Endothelial cell of umbilical vein (primary cell): ENCODE measurements at regions not wholly inside any gene's neighbourhood (a gene's known extent, or its start where the extent isn't known, plus 50 kb on each side); places are given as distances from the start of the nearest gene placed in this dataset.

Experiments used
- BruUV-seq: library from RNA; stranded (reverse); fragments of 400-500 nt; replicated peaks from 2 replicates; lab custom pipeline; 2021; lab: Mats Ljungman, UMichigan
- CTCF ChIA-PET: fragments of 300-600, 350-600 bp; sonication (Branson Sonifier 250); formaldehyde crosslinking; loops from one replicate; lab custom pipeline; 2021; ENCODE audit warnings: antibody characterized with exemption, inconsistent platforms; lab: Charles Lee
- POLR2A ChIA-PET: fragments of 300-600, 350-600 bp; sonication (Branson Sonifier 250); formaldehyde crosslinking; loops from one replicate; lab custom pipeline; 2021; ENCODE audit warnings: antibody characterized with exemption, inconsistent platforms; lab: Charles Lee
- DNase-seq: peaks from one replicate; pipeline ENCODE4 v3.0.0-alpha.2; 2011; ENCODE audit warnings: low read depth, low spot score
- FAIRE-seq: peaks from 2 replicates; lab custom pipeline; 2011; peaks lifted over from hg19 to GRCh38; lab: Jason Lieb, UNC
- H2AFZ ChIP-seq: 2 replicates; pipeline ENCODE4 v1.6.0; 2012; ENCODE audit warnings: low read depth, low read length, control low read depth, inconsistent platforms
- H3K27ac ChIP-seq: 2 replicates; pipeline ENCODE4 v1.5.1; 2011; ENCODE audit warnings: low read depth, mild to moderate bottlenecking, control low read depth, low read length, moderate library complexity; ENCODE audit not compliant: insufficient read depth
- H3K27me3 ChIP-seq, 2 experiments: 2 replicates each; pipeline versions ENCODE4 v1.6.0 to v1.6.1; 2011; ENCODE audit warnings: low read length in 2 of 2, mixed read lengths in 1 of 2; ENCODE audit not compliant: control insufficient read depth in 2 of 2, insufficient read depth in 2 of 2
- H3K36me3 ChIP-seq, 2 experiments: 2 replicates in 1 of 2; 3 replicates in 1 of 2; pipeline ENCODE4 v1.5.1; 2011; ENCODE audit warnings: low read length in 2 of 2, mild to moderate bottlenecking in 1 of 2, moderate library complexity in 1 of 2; ENCODE audit not compliant: control insufficient read depth in 2 of 2, insufficient read depth in 2 of 2; ENCODE audit errors: extremely low read depth in 1 of 2
- H3K4me1 ChIP-seq: 3 replicates; pipeline ENCODE4 v1.5.1; 2011; ENCODE audit warnings: mild to moderate bottlenecking, low read length; ENCODE audit not compliant: control insufficient read depth, insufficient read depth; ENCODE audit errors: extremely low read depth
- H3K4me2 ChIP-seq: 2 replicates; pipeline ENCODE4 v1.6.1; 2011; ENCODE audit warnings: low read length, control low read depth, mixed read lengths; ENCODE audit not compliant: insufficient read depth
- H3K4me3 ChIP-seq, 3 experiments: fragments of 200-600 bp in 1 of 3; sonication (generic), shearing (Covaris generic) in 1 of 3; replicated peaks in 1 of 3; 2 replicates each; pipeline ENCODE4 v1.5.1; 2011 to 2016; ENCODE audit warnings: control low read depth in 3 of 3, low read length in 3 of 3, mild to moderate bottlenecking in 2 of 3, inconsistent platforms in 1 of 3, low read depth in 1 of 3, moderate library complexity in 1 of 3; ENCODE audit not compliant: insufficient read depth in 1 of 3
- H3K79me2 ChIP-seq: 2 replicates; pipeline ENCODE4 v1.6.0; 2012; ENCODE audit warnings: low read length, inconsistent platforms; ENCODE audit not compliant: control insufficient read depth, insufficient read depth
- H3K9ac ChIP-seq: replicated peaks from 2 replicates; pipeline ENCODE3; 2011; ENCODE audit warnings: low read length, control low read depth; ENCODE audit not compliant: insufficient read depth; ENCODE audit errors: extremely low read depth
- H3K9me1 ChIP-seq: replicated peaks from 3 replicates; pipeline ENCODE4 v1.6.0; 2011; ENCODE audit warnings: mild to moderate bottlenecking, low read length; ENCODE audit not compliant: control insufficient read depth, insufficient read depth; ENCODE audit errors: extremely low read depth
- H3K9me3 ChIP-seq: replicated peaks from 2 replicates; pipeline ENCODE4 v1.5.1; 2012; ENCODE audit warnings: low read length, inconsistent platforms; ENCODE audit not compliant: control insufficient read depth, insufficient read depth
- H4K20me1 ChIP-seq: replicated peaks from 2 replicates; pipeline ENCODE3; 2011; ENCODE audit warnings: mild to moderate bottlenecking, low read length; ENCODE audit not compliant: control insufficient read depth, insufficient read depth; ENCODE audit errors: extremely low read depth
- CTCF ChIP-seq, 2 donors: IDR thresholded peaks; 1 replicate in 1 of 2; 2 replicates in 1 of 2; pipeline ENCODE4 v1.5.1; 2011; ENCODE audit warnings: low read length in 2 of 2, mild to moderate bottlenecking in 2 of 2, moderate library complexity in 2 of 2, control low read depth in 1 of 2, inconsistent platforms in 1 of 2, low read depth in 1 of 2; ENCODE audit not compliant: insufficient read depth in 1 of 2; ENCODE audit errors: extremely low read depth in 1 of 2
- EZH2 ChIP-seq: IDR thresholded peaks from 2 replicates; pipeline ENCODE4 v1.6.1; 2012; ENCODE audit warnings: borderline replicate concordance, low read depth, mild to moderate bottlenecking, moderate library complexity, low read length, inconsistent platforms; ENCODE audit not compliant: severe bottlenecking
- FOS ChIP-seq: IDR thresholded peaks from 2 replicates; pipeline ENCODE4 v1.6.1; 2011; ENCODE audit warnings: mild to moderate bottlenecking, low read length, moderate library complexity, borderline replicate concordance; ENCODE audit not compliant: insufficient read depth
- GATA2 ChIP-seq: IDR thresholded peaks from 2 replicates; pipeline ENCODE4 v1.7.0; 2011; ENCODE audit warnings: low read depth, mild to moderate bottlenecking, moderate library complexity, mixed read lengths, low read length; ENCODE audit not compliant: insufficient read length, insufficient read depth
- JUN ChIP-seq: IDR thresholded peaks from 2 replicates; pipeline ENCODE4 v1.6.1; 2011; ENCODE audit warnings: borderline replicate concordance, low read depth; ENCODE audit not compliant: insufficient read length, insufficient read depth
- MYC ChIP-seq: IDR thresholded peaks from one replicate; pipeline ENCODE4 v1.6.1; 2011; ENCODE audit warnings: mild to moderate bottlenecking, low read depth, low read length
- POLR2A ChIP-seq: IDR thresholded peaks from 2 replicates; pipeline ENCODE4 v1.6.1; 2012; ENCODE audit warnings: low read depth, mild to moderate bottlenecking, control low read depth, low read length
- POLR2AphosphoS5 ChIP-seq: IDR thresholded peaks from 2 replicates; pipeline ENCODE4 v1.6.1; 2012; ENCODE audit warnings: low read depth, mild to moderate bottlenecking, control low read depth, low read length, moderate library complexity; ENCODE audit not compliant: insufficient read depth
- dilution Hi-C: fragments of 300-500 bp; cut with MboI; formaldehyde crosslinking; loops from one replicate; pipeline ENCODE4 v1.15.0; 2019; ENCODE audit warnings: low sequenced_read_pairs; ENCODE audit not compliant: extremely low pct_ligation_motif_present
- intact Hi-C: fragments of 100-400 bp; cut with micrococcal nuclease; formaldehyde crosslinking; loops from one replicate; pipeline ENCODE4 v1.10.0; 2022
- TF ChIP-seq, protein P1 (sequence below): IDR thresholded peaks from 2 replicates; pipeline ENCODE4 v1.6.1; 2011; ENCODE audit not compliant: insufficient read depth, insufficient read length

- Histone ChIP-seq H3K4me2 (no peak overlapping the region), H3K4me3 (no peak overlapping the region), H3K9me1 (no peaks in the 10 kb centered on the region), H3K36me3 (no peaks in the 10 kb centered on the region), H3K9me3 (no peaks in the 10 kb centered on the region), H3K9ac (no peak overlapping the region), H3K79me2 (no peaks in the 10 kb centered on the region), H2AFZ (no peak overlapping the region), H3K27me3 (no peaks in the 10 kb centered on the region), H3K27ac (no peak overlapping the region), H3K4me1 (no peaks in the 10 kb centered on the region), H4K20me1 (no peaks in the 10 kb centered on the region)
- FAIRE-seq (no peak), DNase-seq (no peak)
- ChIA-PET POLR2A (no interaction called here), CTCF (no interaction called here)
- no TSS peak for BruUV-seq
- TF ChIP-seq POLR2AphosphoS5 (no peak), MYC (no peak), EZH2 (no peak), POLR2A (no peak), CTCF (IDR thresholded peaks at IDR 0.05; ENCODE audit: extremely low read depth in 1 of 2, insufficient read depth in 1 of 2, low read depth in 1 of 2, low read length in 2 of 2) (no peak), FOS (no peak), GATA2 (no peak), JUN (no peak)
- TF ChIP-seq, protein P1, sequence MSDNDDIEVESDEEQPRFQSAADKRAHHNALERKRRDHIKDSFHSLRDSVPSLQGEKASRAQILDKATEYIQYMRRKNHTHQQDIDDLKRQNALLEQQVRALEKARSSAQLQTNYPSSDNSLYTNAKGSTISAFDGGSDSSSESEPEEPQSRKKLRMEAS, result no peak
- dilution Hi-C loops (no loop called here), intact Hi-C loops (no loop called here)
Observed at GRCh38 chr4:33961761-33962160, 2282.6 kb downstream of the ARAP2 start.
